GM23338 (cell line): ENCODE measurements at regions not wholly inside any gene's neighbourhood (a gene's known extent, or its start where the extent isn't known, plus 50 kb on each side); places are given as distances from the start of the nearest gene placed in this dataset.

Source experiments
- CREB1 ChIP-seq: fragments of 250-450 bp; sonication (Bioruptor Pico); IDR thresholded peaks from 2 replicates; pipeline ENCODE4 v1.5.0; 2020; ENCODE audit warnings: low read depth, mild to moderate bottlenecking, moderate library complexity
- EZH2 ChIP-seq: fragments of 200-600 bp; sonication (generic); IDR thresholded peaks from one replicate; pipeline ENCODE4 v1.8.0; 2017; ENCODE audit warnings: antibody characterized with exemption, mild to moderate bottlenecking, low read depth; ENCODE audit not compliant: unreplicated experiment
- ZNF114 ChIP-seq: fragments of 250-450 bp; sonication (Bioruptor Pico); IDR thresholded peaks from 2 replicates; pipeline ENCODE4 v1.5.0; 2020; ENCODE audit warnings: mild to moderate bottlenecking, moderate library complexity
- TF ChIP-seq, protein P1 (sequence below), 2 experiments: fragments of 200-600 bp in 1 of 2; sonication (generic) in 1 of 2; conservative IDR thresholded peaks; 2 replicates each; pipeline versions ENCODE4 v1.5.1 to v1.6.1; 2016 to 2017; ENCODE audit warnings: antibody characterized with exemption in 2 of 2, low read depth in 2 of 2, mild to moderate bottlenecking in 2 of 2, moderate library complexity in 1 of 2
- TF ChIP-seq, protein P2 (sequence below): IDR thresholded peaks from 2 replicates; pipeline ENCODE4 v1.6.1; 2016; ENCODE audit warnings: antibody characterized with exemption

GRCh38 chr14:26866721-26867120 lies 268.9 kb upstream of the NOVA1 start:
- TF ChIP-seq, protein P1, sequence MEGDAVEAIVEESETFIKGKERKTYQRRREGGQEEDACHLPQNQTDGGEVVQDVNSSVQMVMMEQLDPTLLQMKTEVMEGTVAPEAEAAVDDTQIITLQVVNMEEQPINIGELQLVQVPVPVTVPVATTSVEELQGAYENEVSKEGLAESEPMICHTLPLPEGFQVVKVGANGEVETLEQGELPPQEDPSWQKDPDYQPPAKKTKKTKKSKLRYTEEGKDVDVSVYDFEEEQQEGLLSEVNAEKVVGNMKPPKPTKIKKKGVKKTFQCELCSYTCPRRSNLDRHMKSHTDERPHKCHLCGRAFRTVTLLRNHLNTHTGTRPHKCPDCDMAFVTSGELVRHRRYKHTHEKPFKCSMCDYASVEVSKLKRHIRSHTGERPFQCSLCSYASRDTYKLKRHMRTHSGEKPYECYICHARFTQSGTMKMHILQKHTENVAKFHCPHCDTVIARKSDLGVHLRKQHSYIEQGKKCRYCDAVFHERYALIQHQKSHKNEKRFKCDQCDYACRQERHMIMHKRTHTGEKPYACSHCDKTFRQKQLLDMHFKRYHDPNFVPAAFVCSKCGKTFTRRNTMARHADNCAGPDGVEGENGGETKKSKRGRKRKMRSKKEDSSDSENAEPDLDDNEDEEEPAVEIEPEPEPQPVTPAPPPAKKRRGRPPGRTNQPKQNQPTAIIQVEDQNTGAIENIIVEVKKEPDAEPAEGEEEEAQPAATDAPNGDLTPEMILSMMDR (conservative IDR thresholded peaks at IDR 0.05; ENCODE audit: low read depth in 2 of 2) = no peak
- TF ChIP-seq CREB1 (CRISPR knock-in tag) (no peak), EZH2 (no peak), ZNF114 (CRISPR knock-in tag) (no peak)
- TF ChIP-seq, protein P2, sequence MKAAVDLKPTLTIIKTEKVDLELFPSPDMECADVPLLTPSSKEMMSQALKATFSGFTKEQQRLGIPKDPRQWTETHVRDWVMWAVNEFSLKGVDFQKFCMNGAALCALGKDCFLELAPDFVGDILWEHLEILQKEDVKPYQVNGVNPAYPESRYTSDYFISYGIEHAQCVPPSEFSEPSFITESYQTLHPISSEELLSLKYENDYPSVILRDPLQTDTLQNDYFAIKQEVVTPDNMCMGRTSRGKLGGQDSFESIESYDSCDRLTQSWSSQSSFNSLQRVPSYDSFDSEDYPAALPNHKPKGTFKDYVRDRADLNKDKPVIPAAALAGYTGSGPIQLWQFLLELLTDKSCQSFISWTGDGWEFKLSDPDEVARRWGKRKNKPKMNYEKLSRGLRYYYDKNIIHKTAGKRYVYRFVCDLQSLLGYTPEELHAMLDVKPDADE = no peak
